Endothelial cell of umbilical vein (primary cell): ENCODE measurements at regions not wholly inside any gene's neighbourhood (a gene's known extent, or its start where the extent isn't known, plus 50 kb on each side); places are given as distances from the start of the nearest gene placed in this dataset.

Experiments
- JUN ChIP-seq: IDR thresholded peaks from 2 replicates; pipeline ENCODE4 v1.6.1; 2011; ENCODE audit warnings: borderline replicate concordance, low read depth; ENCODE audit not compliant: insufficient read length, insufficient read depth
- TF ChIP-seq, protein P1 (sequence below), 2 donors: IDR thresholded peaks; 1 replicate in 1 of 2; 2 replicates in 1 of 2; pipeline ENCODE4 v1.5.1; 2011; ENCODE audit warnings: low read length in 2 of 2, mild to moderate bottlenecking in 2 of 2, moderate library complexity in 2 of 2, control low read depth in 1 of 2, inconsistent platforms in 1 of 2, low read depth in 1 of 2; ENCODE audit not compliant: insufficient read depth in 1 of 2; ENCODE audit errors: extremely low read depth in 1 of 2
- TF ChIP-seq, protein P2 (sequence below): IDR thresholded peaks from 2 replicates; pipeline ENCODE4 v1.6.1; 2011; ENCODE audit not compliant: insufficient read depth, insufficient read length

DNA sequence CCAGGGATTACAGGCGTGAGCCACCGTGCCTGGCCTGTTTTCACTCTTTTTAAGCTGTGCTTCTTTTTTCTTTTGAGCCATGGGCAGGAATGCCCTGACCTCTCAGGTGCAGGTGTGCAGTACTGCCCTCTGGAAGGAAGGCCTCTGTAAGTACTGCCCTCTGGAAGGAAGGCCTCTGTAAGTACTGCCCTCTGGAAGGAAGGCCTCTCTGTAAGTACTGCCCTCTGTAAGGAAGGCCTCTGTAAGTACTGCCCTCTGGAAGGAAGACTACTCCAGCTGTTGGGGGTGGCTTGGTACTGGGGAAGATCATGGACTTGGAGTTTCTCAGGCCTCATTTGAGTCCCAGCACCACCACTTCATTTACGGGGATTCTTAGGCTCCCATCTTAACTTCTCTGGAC lies 248.5 kb upstream of the ID2 start:
- TF ChIP-seq, protein P1, sequence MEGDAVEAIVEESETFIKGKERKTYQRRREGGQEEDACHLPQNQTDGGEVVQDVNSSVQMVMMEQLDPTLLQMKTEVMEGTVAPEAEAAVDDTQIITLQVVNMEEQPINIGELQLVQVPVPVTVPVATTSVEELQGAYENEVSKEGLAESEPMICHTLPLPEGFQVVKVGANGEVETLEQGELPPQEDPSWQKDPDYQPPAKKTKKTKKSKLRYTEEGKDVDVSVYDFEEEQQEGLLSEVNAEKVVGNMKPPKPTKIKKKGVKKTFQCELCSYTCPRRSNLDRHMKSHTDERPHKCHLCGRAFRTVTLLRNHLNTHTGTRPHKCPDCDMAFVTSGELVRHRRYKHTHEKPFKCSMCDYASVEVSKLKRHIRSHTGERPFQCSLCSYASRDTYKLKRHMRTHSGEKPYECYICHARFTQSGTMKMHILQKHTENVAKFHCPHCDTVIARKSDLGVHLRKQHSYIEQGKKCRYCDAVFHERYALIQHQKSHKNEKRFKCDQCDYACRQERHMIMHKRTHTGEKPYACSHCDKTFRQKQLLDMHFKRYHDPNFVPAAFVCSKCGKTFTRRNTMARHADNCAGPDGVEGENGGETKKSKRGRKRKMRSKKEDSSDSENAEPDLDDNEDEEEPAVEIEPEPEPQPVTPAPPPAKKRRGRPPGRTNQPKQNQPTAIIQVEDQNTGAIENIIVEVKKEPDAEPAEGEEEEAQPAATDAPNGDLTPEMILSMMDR (IDR thresholded peaks at IDR 0.05; ENCODE audit: extremely low read depth in 1 of 2, insufficient read depth in 1 of 2, low read depth in 1 of 2, low read length in 2 of 2) = no peak
- no peak for TF ChIP-seq JUN
- TF ChIP-seq, protein P2, sequence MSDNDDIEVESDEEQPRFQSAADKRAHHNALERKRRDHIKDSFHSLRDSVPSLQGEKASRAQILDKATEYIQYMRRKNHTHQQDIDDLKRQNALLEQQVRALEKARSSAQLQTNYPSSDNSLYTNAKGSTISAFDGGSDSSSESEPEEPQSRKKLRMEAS = no peak
